SKM-1 treated with dmso at 0.1 percent for 144 hours (cell line): ENCODE measurements at regions not wholly inside any gene's neighbourhood (a gene's known extent, or its start where the extent isn't known, plus 50 kb on each side); places are given as distances from the start of the nearest gene placed in this dataset.

Experiments used
- DNase-seq: peaks from one replicate; lab custom pipeline; 2025; ENCODE audit not compliant: unreplicated experiment; lab: John Stamatoyannopoulos, UW

DNA sequence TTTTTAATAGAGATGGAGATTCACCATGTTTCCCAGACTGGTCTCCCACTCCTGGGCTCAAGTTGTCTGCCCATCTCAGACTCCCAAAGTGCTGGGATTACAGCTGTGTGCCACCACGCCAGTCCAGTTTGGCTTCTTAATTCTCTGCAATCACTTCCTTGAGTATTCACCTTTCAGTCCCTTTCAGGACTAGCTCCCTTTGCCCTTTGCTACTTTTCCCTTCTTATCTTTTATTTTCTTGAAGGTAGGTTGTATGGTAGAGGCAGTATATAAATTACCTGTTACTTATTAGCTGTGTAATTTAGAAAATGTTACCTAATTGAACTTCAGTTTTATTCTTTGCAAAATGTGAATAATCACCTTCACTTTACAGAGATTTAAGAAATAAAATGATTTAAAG lies 285.8 kb downstream of the FGF9 start:
- no peak for DNase-seq

DNA sequence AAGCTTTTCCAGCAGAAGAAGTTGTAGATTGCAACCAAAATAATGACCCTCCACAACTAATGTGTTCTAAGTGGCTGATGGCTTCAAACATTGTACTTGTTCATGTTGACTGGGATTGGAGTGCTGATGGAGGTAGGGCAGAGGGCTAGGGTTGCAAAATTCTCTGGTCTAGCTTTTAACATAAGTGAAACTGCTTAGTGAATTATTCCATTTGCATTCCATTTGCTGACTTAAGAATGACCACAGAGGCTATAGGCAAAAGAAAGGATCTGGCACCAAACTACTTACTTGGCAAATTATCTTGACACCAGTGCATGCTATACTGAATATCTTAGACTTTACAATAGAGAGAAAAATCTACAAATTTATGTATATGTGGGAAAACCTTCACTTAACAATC lies 287.0 kb downstream of the FGF9 start:
- no peak for DNase-seq

DNA sequence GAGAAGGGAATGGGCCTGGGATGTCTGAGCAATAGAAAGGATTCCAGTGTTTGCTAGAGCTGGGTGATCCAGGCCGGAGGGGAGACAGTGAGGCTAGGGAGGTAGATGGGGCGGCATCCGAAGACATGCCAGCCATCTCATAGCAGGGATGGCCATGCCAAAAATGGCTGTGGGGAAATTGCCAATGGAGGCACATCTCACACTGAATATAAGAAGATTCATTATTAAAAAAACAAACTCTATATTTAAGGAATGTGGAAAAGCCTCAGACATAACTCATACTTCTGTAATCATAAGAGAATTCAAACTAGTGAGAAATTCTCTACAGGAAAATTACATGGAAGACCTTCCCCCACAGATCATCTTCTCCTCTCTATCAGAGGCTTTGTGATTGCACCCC lies 289.2 kb downstream of the FGF9 start:
- DNase-seq: no peak

DNA sequence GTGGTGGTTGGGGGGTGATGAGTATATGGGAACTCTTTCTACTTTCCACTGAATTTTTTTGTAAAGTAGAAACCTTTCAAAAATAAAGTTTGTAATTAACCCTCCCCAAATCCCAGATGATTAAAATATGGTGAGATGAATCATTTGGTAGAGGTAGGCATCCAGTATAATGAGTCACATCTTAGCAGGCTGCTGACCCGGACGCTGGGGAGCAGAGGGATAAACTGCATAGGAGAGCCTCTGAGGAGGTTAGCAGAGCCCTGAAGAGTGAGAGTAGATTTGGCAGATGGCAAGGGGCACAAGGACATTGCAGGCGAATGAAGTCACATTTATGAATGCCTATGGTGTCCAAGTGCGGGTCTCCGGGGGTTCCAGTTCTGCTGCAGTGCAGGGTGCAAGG lies 293.8 kb downstream of the FGF9 start:
- no peak for DNase-seq

DNA sequence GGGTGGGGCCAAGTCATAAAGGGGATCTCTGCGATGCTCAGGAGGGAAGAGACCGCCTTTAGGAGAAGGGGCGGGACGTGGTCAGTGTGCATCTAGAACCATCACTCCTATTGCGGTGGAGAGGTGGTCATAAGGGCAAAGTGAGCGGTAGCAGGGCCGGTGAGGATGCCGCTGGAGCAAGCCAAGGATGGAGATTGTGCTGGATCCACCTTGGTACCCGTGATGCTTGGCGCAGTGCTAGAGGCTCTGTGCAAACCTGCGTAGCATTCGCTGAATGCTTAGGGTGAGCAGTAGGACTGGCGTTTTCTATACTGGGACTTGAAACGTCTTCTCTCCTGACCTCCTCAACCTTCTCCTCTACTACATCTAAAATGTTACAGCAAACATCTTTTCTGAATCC lies 294.2 kb downstream of the FGF9 start:
- DNase-seq: no peak

DNA sequence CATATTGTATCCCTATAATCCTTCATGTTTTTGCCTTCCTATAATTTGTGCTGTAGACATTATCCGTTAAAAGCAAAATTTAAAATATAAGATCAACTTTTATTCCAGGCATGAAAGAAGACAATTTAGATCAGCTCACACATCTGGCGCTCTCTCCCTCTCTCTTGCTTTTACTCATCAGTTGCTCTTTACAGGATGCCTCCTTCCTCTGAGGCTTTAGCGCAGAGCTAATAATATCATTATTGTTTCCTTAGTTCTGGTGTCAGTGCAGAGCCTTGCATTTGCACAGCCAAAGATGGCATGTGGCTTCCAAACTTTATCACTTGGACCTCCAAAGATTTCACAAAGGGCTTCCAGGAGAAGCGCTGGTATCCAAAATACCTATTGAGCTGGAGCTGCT lies 295.1 kb downstream of the FGF9 start:
- no peak for DNase-seq

DNA sequence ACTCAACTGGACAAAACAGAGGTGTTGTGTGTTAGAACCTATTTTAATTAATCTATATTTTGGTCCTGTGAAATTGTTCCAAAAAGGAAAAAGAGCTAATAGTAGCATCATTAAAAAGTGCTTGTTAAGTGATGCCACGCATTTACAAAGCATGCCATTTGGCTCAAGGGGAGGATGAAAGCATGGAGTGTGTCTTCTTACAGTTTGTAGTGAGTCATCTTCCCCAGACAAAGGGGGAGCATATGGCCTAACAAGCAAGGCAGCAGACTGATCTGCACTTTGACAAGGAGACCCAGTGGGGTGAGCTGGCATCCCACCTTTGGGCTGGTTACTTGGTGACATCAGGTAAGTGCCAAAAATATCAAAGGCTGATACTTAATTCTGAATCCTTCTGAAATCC lies 297.0 kb downstream of the FGF9 start:
- DNase-seq: no peak

DNA sequence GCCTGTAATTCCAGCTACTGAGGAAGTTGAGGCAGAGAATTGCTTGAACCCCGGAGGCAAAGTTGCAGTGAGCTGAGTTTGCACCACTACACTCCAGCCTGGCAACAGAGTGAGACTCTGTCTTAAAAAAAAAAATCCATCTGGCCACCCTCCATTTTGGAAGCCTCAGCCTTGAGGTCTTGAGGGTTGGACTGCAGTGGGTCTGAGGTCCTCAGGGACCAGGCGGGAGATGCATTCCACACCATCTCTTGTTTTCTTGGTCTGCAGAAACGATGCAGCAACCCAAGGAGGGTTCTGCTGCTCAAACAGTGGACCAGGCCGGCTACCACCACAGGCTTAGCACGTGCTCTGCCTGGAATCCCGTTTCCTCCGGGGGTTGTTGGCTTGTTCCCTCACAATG lies 299.3 kb downstream of the FGF9 start:
- DNase-seq: no peak

DNA sequence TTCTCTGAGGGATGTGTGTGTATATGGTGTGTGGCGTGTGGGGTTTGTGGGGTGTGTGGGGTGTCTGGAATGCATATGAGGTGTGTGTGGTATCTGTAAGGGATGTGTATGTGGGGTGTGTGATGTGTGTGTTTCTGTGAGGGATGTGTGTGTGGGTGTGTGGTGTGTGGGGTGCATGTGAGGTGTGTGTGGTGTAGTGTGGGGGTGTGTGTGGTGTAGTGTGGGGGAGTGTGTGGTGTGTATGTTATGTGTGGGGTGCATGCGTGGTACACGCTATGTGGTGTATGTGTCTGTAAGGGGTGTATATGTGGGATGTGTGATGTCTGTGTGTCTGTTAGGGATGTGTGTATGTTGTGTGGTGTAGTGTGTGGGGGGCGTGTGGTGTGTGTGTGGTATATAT lies 300.0 kb downstream of the FGF9 start:
- no peak for DNase-seq

DNA sequence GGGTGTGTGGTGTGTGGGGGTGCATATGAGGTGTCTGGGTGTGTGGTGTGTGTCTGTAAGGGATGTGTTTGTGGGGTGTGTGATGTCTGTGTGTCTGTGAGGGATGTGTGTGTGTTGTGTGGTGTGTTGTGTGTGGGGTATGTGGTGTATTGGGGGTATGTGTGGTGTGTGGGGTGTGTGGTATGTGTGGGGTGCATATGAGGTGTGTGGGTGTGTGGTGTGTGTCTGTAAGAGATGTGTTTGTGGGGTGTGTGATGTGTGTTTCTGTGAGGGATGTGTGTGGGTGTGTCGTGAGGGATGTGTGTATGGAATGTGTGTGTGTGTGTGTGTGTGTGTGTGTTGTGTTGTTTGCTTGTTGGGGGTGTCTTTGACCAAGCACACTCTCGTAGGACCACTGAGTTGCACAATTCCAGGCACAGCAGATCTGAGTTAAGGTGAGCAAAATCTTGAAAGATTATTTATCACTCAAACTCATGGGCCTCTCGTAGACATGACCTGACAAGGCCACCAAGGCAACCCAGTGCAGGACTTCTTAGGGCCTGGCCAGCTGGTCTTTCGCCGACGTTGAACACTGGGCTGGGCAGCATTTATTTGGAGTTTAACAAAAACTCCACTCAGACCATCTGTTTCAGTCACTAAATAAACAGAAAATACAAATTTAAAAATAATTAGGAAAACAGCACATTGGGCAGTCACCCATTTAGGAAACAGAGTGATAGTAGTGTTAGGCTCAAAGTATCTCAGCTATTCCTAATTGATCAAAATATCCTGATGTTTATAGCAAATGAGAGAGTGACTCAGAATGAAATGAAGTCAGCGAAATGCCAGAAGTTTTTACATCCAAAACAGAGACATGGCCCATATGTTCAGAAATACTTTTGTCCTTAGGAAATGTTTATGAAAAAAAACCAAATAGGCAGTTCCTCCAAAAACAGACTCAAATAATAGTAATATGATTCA lies 301.1 kb downstream of the FGF9 start:
- no peak for DNase-seq

DNA sequence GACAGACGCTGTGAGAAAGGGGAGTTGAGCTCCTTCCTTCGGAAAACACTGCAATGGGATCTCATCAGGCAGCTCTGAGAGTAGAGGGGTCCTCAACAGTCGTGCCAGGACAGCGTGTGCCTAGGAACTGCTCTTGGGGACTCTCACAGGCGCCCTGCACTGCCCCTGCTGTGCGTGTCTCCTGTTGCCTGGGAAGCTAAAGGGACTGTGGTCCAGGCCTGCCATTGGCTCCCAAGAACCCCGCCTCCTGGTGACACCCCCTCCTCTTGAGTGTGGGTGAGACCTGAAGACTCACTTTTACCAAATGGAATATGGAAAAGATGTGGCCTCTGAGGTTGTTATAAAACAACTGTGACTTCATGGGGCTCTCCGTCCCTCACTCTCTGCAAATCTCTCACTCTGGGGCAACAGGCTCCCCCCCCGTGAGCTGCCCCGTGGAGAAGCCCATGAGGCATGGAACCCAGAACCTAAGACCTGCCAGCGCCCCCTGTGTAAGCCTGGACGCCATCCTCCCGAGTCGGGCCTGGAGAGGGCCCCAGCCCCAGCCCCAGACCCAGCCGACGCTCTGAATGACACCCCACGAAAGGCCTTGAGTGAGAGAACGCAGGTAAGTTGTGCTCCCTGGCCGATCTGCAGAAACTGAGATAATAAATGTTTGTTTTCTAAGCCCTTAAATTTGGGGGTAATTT lies 302.7 kb downstream of the FGF9 start:
- no peak for DNase-seq

DNA sequence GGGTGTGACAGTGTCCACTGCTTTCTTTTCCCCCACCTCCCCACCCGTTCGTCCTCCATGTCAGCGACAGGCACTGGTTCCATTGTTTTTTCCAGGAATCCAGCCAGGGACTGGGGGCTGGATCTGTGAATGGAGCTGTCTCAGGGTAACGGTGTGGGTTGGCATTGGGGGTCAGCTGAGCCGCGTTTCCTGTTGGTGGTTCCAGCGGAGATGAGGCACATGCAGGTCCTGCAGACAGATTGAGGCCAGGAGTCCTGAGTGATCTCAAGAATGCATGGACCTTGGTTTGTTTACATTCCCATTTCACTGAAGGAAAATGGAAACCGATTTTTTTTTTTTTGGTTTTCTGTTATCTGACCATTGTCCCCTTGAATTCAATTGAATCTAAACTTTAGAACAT lies 303.9 kb downstream of the FGF9 start:
- no peak for DNase-seq

DNA sequence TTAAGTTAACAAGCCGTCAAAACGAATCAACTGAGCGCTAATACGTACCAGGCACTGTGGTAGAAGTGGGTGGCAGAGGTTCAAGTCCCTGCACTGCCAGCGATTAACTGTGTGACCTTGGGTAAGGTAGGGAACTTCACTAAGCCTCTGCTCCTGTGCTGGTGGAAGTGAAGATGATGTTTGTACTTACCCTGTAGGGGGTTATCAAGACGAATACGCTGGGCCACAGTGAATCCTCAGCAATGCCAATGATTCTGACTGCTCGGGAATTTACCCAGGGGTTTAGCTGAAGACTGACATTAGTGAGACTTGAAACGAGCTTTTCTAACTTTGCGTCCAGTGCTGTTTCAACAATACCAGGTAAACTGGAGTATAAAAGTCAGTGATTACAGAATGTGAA lies 305.3 kb downstream of the FGF9 start:
- DNase-seq: no peak

DNA sequence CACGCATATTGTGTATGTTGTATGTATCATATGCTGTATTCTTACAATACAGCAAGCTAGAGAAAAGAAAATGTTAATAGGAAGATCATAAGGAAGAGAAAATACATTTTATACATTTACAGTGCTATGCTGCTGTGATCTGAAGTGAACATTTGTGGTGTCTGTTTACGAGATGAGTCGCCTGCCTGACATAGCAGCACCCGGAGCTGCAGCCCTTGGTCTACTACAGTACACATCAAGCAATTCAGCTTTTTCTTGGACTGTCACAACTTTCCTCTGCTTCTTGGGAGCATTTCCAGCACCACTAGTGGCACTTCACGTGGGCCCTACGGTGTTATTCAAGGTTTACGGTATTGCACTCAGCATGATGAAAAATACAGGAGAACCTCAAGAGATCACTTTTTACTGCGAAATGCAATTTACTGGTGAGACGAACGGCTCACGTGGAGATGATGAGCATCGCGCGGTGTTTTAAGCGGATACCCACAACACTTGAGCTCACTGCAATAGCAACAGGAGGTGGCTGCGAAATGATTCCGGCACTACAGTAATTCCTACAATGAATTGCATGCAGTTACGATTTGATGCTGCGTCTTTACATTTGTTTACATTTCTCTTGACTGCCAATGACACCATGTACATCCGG lies 308.4 kb downstream of the FGF9 start:
- no peak for DNase-seq

DNA sequence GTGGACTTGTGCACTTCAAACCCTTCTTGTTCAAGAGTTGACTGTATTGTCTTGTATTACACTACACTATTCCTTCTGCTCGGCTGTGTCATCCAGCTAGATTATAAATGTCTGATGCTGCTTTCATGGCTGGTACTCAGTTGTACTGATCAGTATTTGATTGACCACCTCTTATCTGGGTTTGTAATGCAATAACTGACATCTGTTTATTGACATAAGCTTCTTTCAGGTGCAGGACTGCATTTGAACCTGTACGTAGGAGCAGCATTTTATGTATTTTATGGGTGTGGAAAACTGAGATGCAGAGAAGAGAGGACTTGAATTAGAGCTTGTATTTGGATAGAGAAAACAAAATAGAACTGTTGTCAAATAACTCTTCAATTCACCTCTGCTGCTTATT lies 309.2 kb downstream of the FGF9 start:
- no peak for DNase-seq

DNA sequence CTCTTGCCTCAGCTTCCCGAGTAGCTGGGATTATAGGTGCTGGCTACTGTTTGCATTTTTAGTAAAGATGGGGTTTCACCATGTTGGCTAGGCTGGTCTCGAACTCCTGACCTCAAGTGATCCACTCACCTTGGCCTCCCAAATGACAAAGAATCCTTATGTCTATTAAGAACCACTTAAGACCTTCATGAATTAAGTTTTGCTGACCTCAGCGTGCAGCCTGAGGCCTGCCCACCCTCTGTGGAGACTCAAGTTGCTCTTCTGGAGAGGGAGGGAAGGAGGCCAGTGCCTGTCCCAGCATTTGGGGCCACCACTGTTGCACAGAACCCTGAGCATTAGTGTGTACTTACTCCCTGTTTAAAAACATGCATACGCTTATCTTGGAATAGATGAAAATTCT lies 313.3 kb downstream of the FGF9 start:
- DNase-seq: no peak

DNA sequence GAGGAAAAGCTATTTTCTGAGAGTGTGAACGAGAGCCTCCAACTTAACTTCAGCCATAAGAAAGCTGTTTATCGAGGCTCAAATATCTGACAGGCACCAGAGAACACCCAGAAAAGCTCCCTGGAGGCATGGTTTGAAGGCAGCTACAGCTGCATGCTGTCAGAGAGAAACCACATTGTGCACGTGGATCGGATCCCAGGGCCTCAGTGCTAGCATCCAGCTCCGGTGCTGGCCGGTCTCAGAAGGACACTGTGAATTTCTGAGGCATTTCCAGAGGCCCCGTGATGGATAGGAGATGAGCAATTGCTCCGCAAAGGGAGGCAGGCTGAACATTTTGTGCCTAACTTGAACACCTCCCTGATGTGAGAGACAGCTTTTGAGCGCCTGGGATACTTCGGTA lies 315.7 kb downstream of the FGF9 start:
- DNase-seq: no peak

DNA sequence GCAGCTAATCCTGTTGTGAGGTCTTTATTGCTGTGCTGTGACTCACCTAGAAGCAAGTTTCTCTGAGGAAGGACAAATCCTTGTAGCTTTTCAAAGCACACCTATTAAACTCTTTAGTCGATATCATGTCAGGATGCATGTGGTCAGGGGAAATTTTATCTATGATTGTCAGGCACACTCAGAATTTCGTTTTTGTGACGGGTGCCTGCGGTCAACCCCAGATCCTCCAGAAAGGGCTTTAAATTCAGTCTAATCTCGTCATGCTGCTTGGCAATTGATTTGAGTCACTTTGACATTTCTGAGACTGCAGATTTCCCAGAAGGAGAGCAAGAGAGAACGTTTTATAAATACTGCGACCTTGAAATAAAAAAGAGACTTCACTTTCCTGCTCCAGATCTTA lies 316.9 kb downstream of the FGF9 start:
- no peak for DNase-seq

DNA sequence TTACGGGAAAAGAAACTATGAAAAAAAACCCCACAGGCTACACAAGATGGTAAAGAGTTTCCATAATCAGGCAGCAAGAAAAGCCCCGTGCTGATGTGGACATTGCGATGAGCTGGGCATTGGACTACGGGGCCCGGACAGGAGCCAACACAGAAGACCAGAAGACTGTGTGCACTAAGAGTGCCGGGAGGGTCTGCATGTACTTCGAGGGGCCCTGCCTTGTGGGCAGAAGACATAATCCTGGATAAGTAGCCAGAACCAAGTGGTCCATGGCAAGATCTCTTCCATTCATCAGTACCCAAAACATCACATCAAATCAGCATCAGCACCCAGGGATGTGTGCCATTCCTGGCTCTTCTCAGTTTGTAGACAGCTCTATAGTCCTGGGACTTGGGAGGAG lies 317.8 kb downstream of the FGF9 start:
- no peak for DNase-seq

DNA sequence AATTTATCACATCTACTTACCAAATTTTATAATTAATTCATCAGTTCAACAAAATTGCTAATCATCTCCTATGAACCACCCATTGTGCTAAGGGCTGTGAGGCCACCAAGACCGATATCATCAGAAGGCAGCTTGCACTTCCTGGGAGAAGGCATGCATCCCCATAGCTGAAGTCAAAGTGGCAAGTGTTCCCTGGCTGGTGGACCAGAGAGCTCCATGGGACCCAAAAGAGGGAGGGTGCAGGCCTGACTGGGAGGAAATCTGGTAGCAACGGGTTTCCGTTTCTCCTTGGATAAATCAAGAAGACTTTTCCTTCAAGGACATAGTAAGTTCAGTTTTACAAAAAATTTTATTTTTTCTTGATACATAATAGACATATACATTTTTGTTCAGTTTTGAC lies 325.2 kb downstream of the FGF9 start:
- no peak for DNase-seq

DNA sequence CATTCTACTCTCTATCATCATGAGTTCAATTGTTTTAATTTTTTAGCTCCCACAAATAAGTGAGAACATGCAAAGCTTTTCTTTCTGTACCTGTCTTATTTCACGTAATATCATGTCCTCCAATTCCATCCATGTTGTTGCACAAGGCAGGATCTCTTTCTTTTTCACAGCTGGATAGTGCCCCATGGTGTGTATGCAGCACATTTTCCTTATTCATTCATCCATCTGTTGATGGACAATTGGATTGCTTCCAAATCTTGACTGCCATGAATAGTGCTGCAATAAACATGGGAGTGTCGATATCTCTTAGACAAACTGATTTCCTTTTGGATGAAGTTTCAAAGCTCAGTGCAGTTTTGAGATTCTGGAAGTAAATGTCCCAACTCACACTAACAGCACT lies 326.9 kb downstream of the FGF9 start:
- DNase-seq: no peak
